ENCODE measurements at regions not wholly inside any gene's neighbourhood (a gene's known extent, or its start where the extent isn't known, plus 50 kb on each side); places are given as distances from the start of the nearest gene placed in this dataset.

GRCh38 chr10:25101461-25102146, 73.2 kb upstream of the GPR158 start:
- intact Hi-C loops (cut with DNase I), result no loop called here
- Histone ChIP-seq H3K4me1 (no peaks in the 10 kb centered on the region), H3K9ac (ENCODE audit: low read depth in 2 of 2, low read length in 2 of 2) (no peak overlapping the region), H3K9me3 (no peaks in the 10 kb centered on the region), H3K36me3 (no peaks in the 10 kb centered on the region), H3K27ac (no peak overlapping the region), H3K27me3 (no peaks in the 10 kb centered on the region), H3K4me3 (no peak overlapping the region)
- TF ChIP-seq, protein P1, sequence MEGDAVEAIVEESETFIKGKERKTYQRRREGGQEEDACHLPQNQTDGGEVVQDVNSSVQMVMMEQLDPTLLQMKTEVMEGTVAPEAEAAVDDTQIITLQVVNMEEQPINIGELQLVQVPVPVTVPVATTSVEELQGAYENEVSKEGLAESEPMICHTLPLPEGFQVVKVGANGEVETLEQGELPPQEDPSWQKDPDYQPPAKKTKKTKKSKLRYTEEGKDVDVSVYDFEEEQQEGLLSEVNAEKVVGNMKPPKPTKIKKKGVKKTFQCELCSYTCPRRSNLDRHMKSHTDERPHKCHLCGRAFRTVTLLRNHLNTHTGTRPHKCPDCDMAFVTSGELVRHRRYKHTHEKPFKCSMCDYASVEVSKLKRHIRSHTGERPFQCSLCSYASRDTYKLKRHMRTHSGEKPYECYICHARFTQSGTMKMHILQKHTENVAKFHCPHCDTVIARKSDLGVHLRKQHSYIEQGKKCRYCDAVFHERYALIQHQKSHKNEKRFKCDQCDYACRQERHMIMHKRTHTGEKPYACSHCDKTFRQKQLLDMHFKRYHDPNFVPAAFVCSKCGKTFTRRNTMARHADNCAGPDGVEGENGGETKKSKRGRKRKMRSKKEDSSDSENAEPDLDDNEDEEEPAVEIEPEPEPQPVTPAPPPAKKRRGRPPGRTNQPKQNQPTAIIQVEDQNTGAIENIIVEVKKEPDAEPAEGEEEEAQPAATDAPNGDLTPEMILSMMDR (IDR thresholded peaks at IDR 0.05), result no peak
- no peak for DNase-seq

- no peak overlapping the region for H3K4me3 ChIP-seq
- H3K4me1 ChIP-seq, result no peaks in the 10 kb centered on the region
- intact Hi-C loops (cut with DNase I), result no loop called here
- no peak for DNase-seq
- no peak overlapping the region for H3K27ac ChIP-seq
- H3K36me3 ChIP-seq, result no peaks in the 10 kb centered on the region
- H3K27me3 ChIP-seq, result no peaks in the 10 kb centered on the region
- H3K9me3 ChIP-seq, result no peaks in the 10 kb centered on the region
- H3K9ac ChIP-seq (ENCODE audit: low read depth in 2 of 2, low read length in 2 of 2), result no peak overlapping the region
- TF ChIP-seq, protein P1 (IDR thresholded peaks at IDR 0.05), result no peak
Measured at GRCh38 chr10:25102147-25102822, 72.5 kb upstream of the GPR158 start.

DNA sequence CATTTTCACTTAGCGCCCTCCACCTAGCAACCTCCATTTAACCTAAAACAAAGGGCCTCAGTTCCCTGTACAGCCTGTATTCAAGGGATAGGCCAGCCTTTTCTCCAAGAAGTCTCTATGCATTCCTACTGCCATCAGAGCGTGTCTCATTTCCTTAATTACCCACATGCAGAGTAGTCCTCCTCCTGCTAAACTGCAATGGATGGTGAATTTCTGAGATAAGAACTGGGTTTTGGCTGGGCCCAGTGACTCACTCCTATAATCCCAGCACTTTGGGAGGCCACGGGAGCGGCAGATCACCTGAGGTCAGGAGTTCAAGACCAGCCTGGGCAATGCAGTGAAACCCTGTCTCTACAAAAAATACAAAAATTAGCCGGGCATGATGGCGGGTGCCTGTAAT, 71.1 kb upstream of the GPR158 start:
- intact Hi-C loops (cut with DNase I), result no loop called here
- TF ChIP-seq, protein P1 (IDR thresholded peaks at IDR 0.05), result no peak

DNA sequence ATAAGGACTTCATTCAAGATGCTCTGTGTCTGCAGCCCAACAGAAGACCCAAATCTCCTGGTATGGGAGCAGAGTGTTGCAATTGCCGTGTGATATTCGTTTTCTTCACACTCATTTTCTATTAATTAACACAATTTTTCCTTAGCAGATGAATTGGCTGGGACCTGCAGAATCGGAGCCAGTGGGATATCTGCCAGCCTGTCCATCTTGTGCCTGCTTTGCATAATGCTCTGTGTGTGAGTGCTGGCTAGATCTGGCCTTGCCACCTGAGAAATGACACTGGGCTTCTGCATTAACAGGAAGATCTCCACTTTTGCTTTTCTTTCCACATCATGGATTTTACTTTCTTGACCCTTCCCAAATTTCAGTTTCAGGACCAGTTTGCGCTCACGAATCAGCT, 70.4 kb upstream of the GPR158 start:
- no peaks in the 10 kb centered on the region for H3K36me3 ChIP-seq

More for the DNA sequence above, 71.1 kb upstream of the GPR158 start:
- DNase-seq, result no peak
- H3K9ac ChIP-seq (ENCODE audit: low read depth in 2 of 2, low read length in 2 of 2), result no peak overlapping the region
- no peaks in the 10 kb centered on the region for H3K27me3 ChIP-seq
- no peak overlapping the region for H3K4me3 ChIP-seq
- H3K36me3 ChIP-seq, result no peaks in the 10 kb centered on the region
- no peaks in the 10 kb centered on the region for H3K4me1 ChIP-seq
- no peak overlapping the region for H3K27ac ChIP-seq
- no peaks in the 10 kb centered on the region for H3K9me3 ChIP-seq

GRCh38 chr10:25105262-25105661, 69.5 kb upstream of the GPR158 start:
- TF ChIP-seq, protein P1 (IDR thresholded peaks at IDR 0.05), result no peak
- no peaks in the 10 kb centered on the region for H3K27me3 ChIP-seq
- no peak overlapping the region for H3K27ac ChIP-seq
- H3K4me3 ChIP-seq, result no peak overlapping the region
- DNase-seq, result no peak
- H3K4me1 ChIP-seq, result no peaks in the 10 kb centered on the region
- H3K9me3 ChIP-seq, result no peaks in the 10 kb centered on the region
- intact Hi-C loops (cut with DNase I), result no loop called here
- H3K36me3 ChIP-seq, result no peaks in the 10 kb centered on the region
- no peak overlapping the region for H3K9ac ChIP-seq (ENCODE audit: low read depth in 2 of 2, low read length in 2 of 2)

More for the DNA sequence above, 70.4 kb upstream of the GPR158 start:
- H3K4me3 ChIP-seq, result no peak overlapping the region
- no peak for DNase-seq
- TF ChIP-seq, protein P1 (IDR thresholded peaks at IDR 0.05), result no peak
- no peak overlapping the region for H3K27ac ChIP-seq
- intact Hi-C loops (cut with DNase I), result no loop called here
- no peaks in the 10 kb centered on the region for H3K4me1 ChIP-seq
- no peaks in the 10 kb centered on the region for H3K27me3 ChIP-seq
- no peaks in the 10 kb centered on the region for H3K9me3 ChIP-seq
- H3K9ac ChIP-seq (ENCODE audit: low read depth in 2 of 2, low read length in 2 of 2), result no peak overlapping the region

All from colonic mucosa (tissue), 4 donors.